ENCODE measurements at regions not wholly inside any gene's neighbourhood (a gene's known extent, or its start where the extent isn't known, plus 50 kb on each side); places are given as distances from the start of the nearest gene placed in this dataset.

DNA sequence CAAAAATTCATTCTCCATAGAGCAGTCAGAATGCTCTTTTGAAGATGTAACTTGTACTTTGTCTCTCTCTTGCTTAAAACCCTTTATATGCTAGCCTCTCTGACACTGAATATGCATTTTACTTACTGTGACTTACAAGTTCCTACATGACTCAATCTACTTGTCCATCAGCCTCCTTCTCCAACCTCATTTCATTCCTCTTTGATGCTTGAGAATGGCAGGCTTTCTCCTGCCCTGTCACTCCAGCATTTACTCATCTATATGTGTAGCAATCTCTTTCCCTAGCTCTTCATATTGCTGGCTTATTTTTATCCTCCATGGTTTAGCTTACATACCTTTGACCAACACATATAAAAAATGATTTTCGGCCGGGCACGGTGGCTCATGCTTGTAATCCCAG, 561.9 kb downstream of the CCER1 start:
- DNase-seq: no peak

DNA sequence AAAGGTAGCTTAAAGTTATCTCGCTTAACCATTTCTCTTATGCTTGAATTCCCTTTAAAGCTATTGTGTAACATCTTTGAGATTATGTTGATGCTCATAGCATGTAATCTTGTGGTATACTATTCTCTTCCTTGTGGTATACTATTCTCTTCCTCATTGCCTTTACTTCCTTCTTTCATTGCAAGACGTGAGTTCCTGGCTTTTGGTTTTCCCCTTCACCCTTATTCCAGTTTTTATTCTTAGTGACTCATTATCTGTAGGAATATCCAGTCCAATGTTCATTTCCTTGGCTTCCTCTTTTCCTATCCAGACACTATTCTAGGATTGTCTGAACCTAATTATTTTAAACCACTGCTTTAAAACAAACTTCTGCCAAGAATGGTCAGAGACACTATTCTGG, 564.0 kb downstream of the CCER1 start:
- DNase-seq: no peak

DNA sequence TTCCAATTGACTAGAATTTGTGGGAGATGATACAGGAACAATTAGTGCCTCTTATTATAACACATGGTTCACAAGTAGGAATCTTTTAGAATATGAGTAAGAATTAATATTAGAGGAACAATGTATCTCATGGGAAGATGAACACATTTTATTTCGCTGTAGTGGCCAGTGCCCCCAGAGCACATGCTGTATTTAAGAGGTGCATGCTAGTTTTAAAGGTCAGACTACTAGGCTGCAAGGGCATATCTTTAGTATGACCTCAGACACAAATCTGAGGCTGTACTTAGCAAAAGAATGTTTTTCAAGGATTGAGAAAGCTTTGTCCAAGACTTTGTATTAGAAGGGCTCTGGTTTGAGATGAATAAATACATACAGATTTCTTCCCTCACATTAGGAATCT, 586.9 kb downstream of the CCER1 start:
- DNase-seq: no peak

DNA sequence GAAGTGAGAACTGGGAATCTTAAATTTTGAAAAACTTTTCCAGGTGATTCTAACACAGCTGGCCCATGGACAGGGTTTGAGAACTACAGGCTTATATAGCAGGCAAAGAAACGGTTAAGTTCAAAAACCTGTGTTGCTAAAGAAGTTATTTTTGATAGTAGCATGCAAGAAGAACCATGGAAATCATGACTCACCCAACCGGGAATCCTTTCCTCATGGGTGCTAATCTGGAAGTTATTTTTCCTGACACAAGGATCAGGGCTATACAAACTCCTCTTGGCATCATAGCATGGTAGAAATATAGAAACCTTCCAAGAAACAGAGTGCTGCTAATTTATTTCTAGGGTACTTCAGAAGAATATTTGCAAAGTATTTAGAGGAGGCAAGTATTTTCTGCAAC, 588.7 kb downstream of the CCER1 start:
- DNase-seq: no peak

DNA sequence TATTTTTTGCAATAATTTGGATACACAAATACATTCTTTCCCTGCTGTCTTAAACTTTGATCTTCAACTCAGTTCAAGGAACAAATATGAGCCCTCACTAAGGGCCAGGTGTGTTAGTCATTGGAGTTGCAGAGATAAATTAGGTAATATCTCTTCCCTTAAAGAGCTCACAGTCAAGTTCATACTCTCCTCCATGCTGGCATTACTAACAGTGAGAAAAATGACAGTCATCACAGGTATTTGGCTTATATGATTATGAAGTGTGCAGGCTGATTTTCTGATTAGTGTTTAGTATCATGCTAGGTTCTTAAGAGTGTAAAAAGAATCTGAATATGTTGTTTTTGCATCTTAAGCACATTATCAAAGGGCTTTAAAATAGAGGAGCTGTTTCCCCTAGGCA, 594.7 kb downstream of the CCER1 start:
- no peak for DNase-seq

DNA sequence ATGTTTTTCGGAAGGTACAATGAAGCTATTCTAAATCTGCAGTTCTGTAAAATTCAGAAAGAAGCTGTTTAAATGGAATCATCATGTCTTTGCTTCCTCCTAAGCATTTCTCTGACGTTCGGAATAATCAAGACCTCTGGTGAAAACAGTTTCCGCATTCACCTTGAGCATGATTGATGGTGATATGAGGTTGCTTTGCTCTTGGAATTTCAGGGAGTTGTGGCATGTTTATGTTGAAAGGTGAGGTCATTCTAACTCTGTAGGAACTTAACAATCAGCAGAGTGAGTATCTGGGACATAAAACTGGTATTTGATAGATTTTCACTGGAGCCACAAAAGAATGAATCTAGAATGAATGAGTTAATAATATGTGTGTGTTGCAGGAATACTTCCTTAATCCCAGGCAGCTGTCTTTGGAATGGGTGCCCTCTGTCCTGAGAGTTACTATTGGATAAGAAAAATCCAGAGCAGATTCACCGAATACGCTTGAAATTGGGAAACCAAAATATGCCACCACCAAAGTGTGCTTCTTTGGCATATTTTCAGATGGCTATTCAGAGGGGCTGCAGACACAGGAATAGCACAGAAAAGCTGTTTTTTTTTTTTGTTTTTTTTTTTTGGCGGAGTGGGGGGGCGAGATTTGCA, 599.1 kb downstream of the CCER1 start:
- DNase-seq: no peak

DNA sequence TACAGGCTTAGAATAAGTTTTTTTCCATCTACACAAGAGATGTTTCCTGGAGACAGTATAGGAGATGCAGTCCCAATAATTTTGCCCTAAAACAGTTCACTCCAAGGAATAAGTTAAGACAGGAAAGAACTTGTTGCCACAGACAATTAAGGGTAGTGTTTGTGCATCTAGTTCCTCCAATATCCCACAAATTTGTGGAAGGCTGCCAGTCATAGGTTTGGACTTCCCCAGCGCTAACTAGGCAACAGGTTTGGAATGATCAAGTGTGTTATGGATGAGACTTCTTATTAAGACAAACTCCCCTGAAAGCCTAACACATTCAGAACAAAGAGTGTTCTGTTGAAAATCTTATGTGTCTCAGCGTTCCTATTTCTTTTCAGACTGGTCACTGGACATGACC, 611.0 kb downstream of the CCER1 start:
- DNase-seq: no peak

DNA sequence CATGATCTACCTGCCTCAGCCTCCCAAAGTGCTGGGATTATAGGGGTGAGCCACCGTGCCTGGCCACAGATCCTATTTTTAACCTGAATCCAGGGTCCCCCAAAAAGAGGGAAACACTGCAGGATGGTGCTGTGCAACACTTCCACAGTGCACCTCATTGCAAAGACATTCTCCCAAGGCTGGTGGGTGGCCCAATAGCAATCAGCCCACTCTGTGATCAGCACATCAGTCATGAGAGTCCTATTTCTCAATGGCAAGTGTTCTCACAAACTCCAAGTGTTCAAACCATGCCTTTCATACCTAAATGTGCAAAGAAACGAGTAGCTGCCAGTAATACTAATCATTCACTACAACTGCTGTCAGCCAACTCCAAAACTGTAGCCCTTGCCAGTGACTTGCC, 612.9 kb downstream of the CCER1 start:
- DNase-seq: no peak

DNA sequence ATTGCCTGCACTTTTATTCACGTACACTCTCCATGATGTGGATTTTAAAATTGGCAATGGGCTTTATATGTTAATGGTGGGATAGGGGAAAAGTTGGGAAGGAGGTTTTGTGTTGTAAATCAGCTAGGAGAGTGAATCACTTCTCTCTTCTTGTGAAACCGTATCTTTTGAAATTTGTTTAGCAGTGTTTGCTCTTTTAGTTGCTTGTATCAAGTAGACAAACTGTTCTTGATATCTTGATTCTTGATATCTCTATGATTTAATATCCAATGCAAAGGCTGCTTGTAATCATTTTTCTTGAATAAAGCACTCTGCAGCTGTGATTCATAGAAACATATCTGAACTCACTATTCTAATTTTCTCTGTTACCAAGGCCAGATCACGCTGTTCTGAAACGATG, 615.1 kb downstream of the CCER1 start:
- no peak for DNase-seq

DNA sequence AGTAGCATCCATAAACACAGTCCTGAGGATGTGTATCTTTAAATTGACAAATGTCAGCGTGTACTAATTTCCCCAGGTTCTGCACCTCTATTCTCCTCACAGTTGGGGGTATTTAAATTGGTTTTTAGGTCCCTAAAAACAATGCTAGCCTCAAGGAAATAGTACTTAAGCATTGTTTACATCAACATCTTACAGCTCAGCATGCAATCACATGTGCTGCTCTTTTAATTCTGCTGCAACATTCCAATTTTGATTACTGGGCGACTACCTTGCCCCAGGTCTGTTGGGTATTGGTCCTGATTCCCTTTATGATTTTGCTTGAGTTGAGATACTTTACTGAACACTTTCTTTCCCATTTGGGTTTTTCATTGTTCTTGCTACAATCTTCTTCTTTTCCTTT, 616.6 kb downstream of the CCER1 start:
- DNase-seq: no peak

DNA sequence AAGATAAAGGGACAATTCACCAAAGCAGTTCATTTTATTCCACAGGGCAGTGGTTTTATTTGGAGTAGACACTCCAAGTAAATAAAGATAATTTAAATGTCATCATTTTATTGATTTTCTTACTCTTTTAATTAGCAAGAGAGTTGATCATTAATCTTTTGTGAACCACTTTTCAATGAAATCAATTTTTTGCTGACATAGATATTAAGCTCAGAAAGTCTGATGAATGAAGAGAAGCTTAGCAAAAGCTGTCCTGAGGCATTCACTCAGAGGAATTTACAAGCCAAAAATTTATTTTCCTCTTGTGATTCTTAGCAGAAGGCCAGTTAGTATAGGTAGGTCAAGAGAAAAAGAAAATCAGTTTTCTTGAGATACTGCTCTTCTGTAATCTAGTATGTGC, 618.0 kb downstream of the CCER1 start:
- DNase-seq: no peak

DNA sequence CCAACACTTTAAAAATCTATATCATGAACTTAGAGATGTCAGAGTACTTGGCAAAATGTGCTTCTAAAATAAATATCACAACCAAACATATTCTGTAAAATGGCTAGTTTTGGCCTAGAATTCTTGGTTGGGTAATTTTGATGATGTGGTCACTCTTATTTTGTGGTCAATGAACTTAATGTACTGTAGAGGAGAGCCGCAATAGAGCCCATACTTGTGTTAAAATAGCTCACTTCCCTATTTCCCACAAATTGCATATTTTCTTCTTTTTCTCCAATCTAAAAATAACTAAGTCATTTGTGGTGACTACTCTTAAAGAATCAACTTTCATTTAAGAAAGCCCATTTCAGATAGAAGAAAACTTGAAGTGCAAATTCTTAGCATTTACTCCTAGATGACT, 619.4 kb downstream of the CCER1 start:
- DNase-seq: no peak

DNA sequence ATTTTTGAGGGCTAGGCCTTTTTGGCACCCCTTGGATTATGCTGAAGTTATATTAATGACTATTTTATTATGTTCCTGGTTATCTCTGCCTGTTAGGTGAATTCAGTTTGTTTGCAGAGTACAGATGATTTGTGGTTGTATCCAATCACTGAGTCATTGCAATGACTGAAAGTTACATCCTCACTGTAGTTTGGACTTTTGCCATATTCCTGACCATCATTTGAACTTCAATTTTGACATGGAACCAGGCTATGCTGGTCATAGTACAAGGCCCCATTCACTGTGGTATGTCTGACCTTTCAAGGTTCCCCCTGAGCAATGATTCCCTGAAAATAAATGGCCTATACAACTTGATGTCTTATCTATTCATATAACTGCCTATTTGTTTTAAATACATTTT, 621.0 kb downstream of the CCER1 start:
- DNase-seq: no peak

DNA sequence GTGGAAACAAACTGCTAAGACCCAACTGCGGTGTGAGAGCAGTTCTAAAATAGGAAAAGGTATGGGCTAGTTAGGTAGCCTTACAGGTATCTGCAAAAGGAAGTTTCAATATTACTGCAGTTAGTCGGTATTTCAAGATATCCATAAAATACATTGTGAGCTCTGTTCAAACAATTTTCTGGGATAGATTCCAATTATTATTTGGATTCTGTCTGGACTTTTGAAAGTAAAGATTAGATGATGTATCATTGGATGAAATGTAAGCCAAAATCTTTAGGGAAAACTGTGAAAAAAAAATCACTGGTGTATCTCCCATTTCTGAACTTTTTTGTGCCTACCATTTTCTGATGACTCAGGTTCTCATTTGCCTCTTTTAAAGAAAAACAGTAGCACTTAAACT, 621.6 kb downstream of the CCER1 start:
- no peak for DNase-seq

DNA sequence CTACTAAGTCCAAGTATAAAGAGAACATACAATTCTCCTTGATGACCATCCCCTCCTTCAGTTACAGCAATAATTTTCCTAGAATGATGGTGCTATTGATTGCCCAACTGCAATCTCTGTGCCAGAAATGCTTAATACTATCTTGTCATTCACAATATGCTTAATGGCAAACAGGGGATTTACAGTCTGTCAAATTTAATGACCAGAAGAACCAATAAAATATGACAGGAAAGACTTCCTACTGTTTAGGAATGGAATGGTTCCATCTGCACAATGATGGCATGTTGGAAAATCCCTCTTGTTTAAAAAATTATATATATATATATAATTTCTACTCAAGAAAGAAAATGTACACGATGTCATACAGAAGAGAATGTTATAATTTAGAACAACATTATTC, 623.2 kb downstream of the CCER1 start:
- no peak for DNase-seq

DNA sequence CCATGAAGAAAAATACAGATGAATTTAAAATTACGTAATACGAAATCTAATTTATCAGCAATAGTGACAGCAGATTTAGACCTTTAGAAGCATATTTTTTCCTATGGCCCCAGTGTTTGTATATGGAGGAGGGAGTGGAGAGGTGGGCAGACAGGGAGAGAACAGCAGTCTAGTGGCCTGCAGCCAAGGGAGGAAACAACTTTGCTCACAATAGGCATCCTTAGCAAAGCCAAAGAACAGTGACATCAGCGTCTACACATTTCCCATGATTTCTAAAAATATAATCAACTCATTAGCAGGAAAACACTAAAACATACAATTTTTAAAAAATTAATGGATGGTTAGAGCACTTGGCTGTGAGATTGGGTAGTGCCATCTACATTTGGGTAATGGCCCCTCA, 622.6 kb upstream of the ATP2B1 start:
- DNase-seq: no peak

DNA sequence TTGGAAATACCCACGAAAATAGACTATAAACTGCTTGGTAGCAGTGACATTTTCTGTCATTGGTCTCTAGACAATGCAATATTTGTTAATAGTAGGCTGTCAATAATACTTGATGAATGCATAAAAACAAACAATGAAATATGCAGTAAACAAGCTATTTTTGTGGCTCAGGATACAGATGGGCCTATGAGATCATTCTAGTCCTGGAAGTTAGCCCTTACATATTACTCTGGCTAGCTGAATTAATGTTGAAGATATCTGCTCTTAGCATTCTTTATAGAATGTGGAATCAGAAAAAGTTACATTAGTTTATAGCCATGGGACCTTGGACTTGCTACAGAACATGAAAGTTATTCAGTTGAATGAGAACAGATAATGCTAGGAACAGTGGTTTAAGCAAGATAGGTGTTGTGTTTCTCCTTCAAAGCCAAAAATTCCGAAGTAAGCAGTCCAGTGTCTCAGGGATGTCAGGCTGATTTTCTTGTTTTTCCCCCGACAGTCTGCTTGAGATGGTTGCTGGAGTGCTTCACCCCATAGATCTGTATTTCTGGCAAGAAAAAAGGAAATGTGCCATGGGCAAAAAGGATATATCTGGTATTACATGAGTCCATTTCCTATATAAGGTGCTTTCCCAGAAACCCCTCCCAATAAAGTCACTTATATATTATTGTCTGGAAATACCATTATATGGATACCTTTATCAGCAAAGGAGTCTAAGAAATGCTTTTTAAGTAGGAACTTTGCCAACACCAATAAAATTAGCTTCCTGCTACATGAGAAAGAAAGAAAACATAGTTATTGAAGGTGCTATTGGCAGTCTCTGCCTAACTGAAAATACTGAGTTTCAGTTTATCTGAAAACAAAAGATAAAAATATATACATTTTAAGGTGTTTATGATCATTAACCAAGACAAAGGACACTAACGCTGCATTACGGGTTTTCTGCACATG, 619.4 kb upstream of the ATP2B1 start:
- no peak for DNase-seq

DNA sequence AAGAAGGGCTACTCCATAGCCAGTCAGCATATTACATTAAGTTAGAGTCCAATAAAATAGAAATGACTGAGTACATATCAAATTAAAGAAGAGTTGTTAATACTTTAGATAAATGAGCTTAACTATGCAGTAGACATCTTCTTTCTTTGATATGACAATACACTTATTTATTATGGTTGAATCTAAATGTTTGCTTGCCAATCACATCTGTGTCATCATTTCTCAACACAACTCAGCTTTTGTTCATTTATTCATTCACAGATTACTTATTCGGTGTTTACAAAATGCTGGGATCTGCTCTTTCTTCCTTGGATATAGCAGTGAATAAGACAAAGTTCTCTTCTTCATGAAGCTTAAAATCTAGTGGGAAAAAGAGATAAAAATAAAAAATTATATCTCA, 614.6 kb upstream of the ATP2B1 start:
- DNase-seq: no peak

DNA sequence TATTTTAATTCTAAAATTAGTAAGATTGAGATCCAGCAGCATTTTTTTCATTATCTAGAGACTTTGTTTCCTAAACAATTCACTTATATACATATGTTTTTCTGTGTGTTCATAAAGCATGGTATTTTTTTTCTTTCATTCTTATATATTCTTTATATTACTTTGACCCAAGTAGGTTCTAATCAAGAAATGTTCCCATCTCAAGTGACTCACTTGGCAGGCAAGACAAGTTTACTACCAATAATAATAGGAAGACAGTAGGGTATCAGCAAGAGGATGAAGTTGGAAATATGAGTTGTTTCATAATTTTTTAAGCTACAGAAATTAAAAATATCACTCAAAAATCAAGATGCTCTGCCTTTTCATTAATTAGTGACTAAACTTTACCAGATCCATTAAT, 613.4 kb upstream of the ATP2B1 start:
- no peak for DNase-seq

DNA sequence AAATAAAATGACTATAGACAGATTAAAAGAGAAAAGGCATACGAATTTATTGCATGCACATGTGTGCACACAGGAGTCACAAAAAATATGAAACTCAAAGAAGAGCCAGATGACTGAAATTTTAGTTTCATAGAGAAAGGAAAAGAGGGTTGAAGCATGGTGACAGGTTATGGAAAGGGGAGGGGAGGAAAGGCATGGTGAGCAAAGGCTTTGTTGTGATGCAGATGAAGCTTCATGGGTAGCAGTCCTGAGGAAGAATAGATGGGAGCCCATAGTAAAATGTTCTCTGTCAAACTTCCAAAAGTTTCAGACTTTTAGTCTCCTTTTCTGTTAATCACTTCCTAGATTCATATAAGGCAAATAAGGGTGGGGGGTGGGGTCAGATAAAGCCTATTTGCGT, 612.7 kb upstream of the ATP2B1 start:
- no peak for DNase-seq

DNA sequence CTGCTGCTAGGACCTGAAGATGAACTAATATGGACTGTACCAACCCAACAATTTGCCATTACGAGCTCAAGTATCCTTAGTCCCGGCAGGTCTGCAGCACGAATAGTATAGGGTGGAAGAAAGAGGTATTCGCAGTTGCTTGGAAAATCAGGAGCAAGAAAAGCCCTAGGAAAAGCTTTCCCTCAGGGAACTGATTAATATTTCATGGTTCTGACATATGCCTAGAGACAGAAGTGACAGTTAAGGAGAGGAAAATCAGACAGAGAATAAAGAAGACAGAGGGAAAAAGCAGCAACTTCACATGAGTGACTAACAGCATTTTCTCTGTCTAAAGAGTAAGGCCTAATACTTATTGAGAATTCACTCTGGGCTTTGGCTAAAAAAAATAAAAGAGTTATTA, 602.9 kb upstream of the ATP2B1 start:
- DNase-seq: no peak

DNA sequence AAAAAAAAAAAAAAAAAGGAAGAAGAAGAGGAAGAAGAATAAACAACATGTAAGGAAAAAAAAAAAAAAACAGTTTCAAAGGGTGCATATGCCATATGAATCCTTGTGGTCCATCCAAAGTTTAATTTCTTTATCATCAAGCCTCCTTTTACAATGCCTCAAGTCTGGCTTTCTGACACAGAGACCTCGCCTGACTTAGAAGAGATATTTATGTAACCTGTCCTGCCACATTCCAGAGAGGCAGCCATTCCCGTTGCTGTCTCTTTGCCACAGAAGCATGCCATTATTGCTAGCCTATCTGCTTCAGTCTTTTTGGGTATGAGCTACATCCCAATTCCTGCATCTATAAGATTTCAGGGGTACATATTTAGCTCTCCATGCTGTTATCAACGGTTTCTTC, 596.7 kb upstream of the ATP2B1 start:
- DNase-seq: no peak

DNA sequence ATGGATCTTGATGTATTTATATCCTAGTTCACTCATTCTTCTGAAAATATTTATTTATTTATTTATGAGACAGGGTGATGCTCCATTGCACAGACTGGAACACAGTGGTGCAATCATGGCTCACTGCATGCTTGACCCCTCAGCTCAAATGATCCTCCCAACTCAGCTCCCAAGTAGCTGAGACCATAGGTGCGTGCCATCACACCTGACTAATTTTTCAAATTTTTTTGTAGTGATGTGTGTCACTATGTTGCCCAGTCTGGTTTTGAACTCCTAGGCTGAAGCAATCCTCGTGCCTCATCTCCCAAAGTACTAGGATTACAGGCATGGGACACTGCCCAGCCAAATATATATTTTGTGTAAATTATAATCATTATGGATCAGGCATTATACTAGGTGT, 595.6 kb upstream of the ATP2B1 start:
- DNase-seq: no peak

DNA sequence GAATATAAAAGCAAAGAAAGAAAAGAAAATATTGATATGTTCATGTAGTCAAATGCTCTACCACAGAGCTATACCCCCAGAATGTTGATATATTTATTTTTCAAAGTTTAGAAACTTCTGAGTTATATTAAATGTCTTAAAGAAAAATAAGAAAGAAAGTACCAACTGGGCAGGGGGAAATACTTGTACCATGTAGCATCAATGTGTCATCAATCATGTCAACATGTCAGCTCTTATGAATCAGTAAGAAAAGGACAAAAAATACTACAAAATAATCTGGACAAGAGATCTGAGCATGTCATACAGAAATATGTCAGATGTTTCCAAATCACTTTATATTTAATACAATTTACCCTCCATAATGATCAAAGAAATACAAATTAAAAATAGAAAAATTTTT, 595.1 kb upstream of the ATP2B1 start:
- DNase-seq: no peak
